ENCODE measurements at regions not wholly inside any gene's neighbourhood (a gene's known extent, or its start where the extent isn't known, plus 50 kb on each side); places are given as distances from the start of the nearest gene placed in this dataset.

DNA sequence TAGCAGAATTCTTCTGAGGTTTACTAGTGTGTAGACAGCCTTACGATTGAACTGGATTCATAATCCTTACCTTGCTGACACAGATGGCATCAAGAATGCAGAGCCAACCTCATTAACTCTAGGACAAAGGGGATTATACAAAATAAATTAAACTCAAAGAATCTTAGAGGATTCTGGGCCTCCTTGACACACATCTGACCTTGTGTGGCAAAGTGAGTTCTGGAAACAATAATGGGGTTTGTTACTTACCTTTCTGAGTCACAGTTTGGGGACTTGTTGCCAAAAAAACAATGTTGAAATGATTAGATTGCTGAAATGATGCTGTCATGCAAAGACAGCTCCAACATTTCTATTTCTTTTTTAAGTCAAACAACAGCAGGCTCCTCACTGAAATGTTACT, 179.1 kb upstream of the ISX start:
- Histone ChIP-seq H2AFZ (ENCODE audit: low read depth, low read length, poor library complexity, severe bottlenecking) (no peak overlapping the region), H3K4me1 (ENCODE audit: control insufficient read depth in 1 of 2, insufficient read depth in 2 of 2, low read length in 2 of 2) (no peaks in the 10 kb centered on the region), H3K9me3 (ENCODE audit: control insufficient read depth in 1 of 2, insufficient read depth in 1 of 2, low read depth in 1 of 2, low read length in 2 of 2) (no peaks in the 10 kb centered on the region; a peak in 1 of 4 replicates), H3K9ac (ENCODE audit: low read length) (no peak overlapping the region), H3K4me3 (replicated peaks in 1 of 2; ENCODE audit: low read depth in 1 of 2, low read length in 2 of 2) (no peak overlapping the region), H3K27ac (ENCODE audit: low read depth, low read length) (no peak overlapping the region), H3K4me2 (ENCODE audit: low read length) (no peak overlapping the region), H4K20me1 (ENCODE audit: insufficient read depth) (no peaks in the 10 kb centered on the region), H3K27me3 (ENCODE audit: insufficient read depth, low read length) (no peaks in the 10 kb centered on the region), H3K36me3 (ENCODE audit: control insufficient read depth in 1 of 2, insufficient read depth in 2 of 2, low read length in 2 of 2) (no peaks in the 10 kb centered on the region), H3K79me2 (ENCODE audit: insufficient read depth, low read length) (no peaks in the 10 kb centered on the region), H3K9me2 (ENCODE audit: insufficient read depth) (no peaks in the 10 kb centered on the region)
- ATAC-seq (no peak), DNase-seq (ENCODE audit: low read depth, low spot score) (no peak)
- no peak for TF ChIP-seq ZFX (IDR thresholded peaks at IDR 0.05)
- TF ChIP-seq YY1 (IDR thresholded peaks at IDR 0.05; ENCODE audit: extremely low read depth, insufficient replicate concordance, low read depth, low read length), result no peak
- TF ChIP-seq EGR1 (IDR thresholded peaks at IDR 0.05; ENCODE audit: low read depth), result no peak
- TF ChIP-seq RAD21 (IDR thresholded peaks at IDR 0.05; ENCODE audit: low read depth), result no peak
- TF ChIP-seq POLR2AphosphoS5 (IDR thresholded peaks at IDR 0.05; ENCODE audit: low read depth, low read length), result no peak
- BruUV-seq (replicated peaks), result no TSS peak
- intact Hi-C loops (cut with micrococcal nuclease), result no loop called here
- ChIA-PET CTCF (no interaction called here), RAD21 (ENCODE audit: low non-redundant PET in 1 of 2, low total read pairs in 2 of 2, uncharacterized antibody in 2 of 2, unreplicated experiment in 2 of 2) (no interaction called here), POLR2A (no interaction called here)

DNA sequence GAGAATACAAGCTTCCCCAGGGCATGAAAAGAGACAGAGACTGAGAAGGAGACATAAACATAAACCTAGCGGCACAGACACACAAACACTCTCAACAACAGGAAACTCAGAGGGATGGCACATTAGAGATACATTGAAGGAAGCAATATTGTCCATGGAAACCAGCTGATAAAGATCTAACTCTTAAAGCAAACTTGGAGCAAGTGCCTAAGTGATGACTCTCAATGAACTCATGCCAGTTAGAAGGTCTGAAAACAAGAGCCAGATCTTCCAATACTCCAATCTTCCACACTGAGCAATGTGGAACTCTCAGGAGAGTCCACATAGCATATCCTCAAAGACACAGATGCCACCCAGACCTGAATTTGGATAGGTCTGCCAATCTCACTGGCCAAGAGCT, 168.8 kb upstream of the ISX start:
- H3K36me3 ChIP-seq (ENCODE audit: control insufficient read depth in 1 of 2, insufficient read depth in 2 of 2, low read length in 2 of 2), result no peaks in the 10 kb centered on the region
- intact Hi-C loops (cut with micrococcal nuclease), result no loop called here
- no peaks in the 10 kb centered on the region for H3K79me2 ChIP-seq (ENCODE audit: insufficient read depth, low read length)
- no peaks in the 10 kb centered on the region for H3K9me2 ChIP-seq (ENCODE audit: insufficient read depth)
- ChIA-PET RAD21 (ENCODE audit: low non-redundant PET in 1 of 2, low total read pairs in 2 of 2, uncharacterized antibody in 2 of 2, unreplicated experiment in 2 of 2) (no interaction called here), CTCF (no interaction called here), POLR2A (no interaction called here)
- no peak overlapping the region for H3K27ac ChIP-seq (ENCODE audit: low read depth, low read length)
- no peaks in the 10 kb centered on the region for H3K27me3 ChIP-seq (ENCODE audit: insufficient read depth, low read length)
- no peak overlapping the region for H2AFZ ChIP-seq (ENCODE audit: low read depth, low read length, poor library complexity, severe bottlenecking)
- ATAC-seq (no peak), DNase-seq (ENCODE audit: low read depth, low spot score) (no peak)
- H4K20me1 ChIP-seq (ENCODE audit: insufficient read depth), result no peaks in the 10 kb centered on the region
- no peak overlapping the region for H3K9ac ChIP-seq (ENCODE audit: low read length)
- no TSS peak for BruUV-seq (replicated peaks)
- no peaks in the 10 kb centered on the region for H3K4me1 ChIP-seq (ENCODE audit: control insufficient read depth in 1 of 2, insufficient read depth in 2 of 2, low read length in 2 of 2)
- no peak overlapping the region for H3K4me3 ChIP-seq (replicated peaks in 1 of 2; ENCODE audit: low read depth in 1 of 2, low read length in 2 of 2)
- TF ChIP-seq POLR2AphosphoS5 (IDR thresholded peaks at IDR 0.05; ENCODE audit: low read depth, low read length), result no peak
- TF ChIP-seq, protein P1, sequence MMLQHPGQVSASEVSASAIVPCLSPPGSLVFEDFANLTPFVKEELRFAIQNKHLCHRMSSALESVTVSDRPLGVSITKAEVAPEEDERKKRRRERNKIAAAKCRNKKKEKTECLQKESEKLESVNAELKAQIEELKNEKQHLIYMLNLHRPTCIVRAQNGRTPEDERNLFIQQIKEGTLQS (IDR thresholded peaks at IDR 0.05), result no peak
- H3K9me3 ChIP-seq (ENCODE audit: control insufficient read depth in 1 of 2, insufficient read depth in 1 of 2, low read depth in 1 of 2, low read length in 2 of 2), result no peaks in the 10 kb centered on the region
- no peak overlapping the region for H3K4me2 ChIP-seq (ENCODE audit: low read length)
